Glutamatergic neuron (in vitro differentiated cells): ENCODE measurements at regions not wholly inside any gene's neighbourhood (a gene's known extent, or its start where the extent isn't known, plus 50 kb on each side); places are given as distances from the start of the nearest gene placed in this dataset.

Source experiments
- DNase-seq: peaks from one replicate; pipeline ENCODE4 v3.0.0; 2022
- H3K27ac Mint-ChIP-seq: one replicate; pipeline ENCODE4 v1.8.0; 2020; ENCODE audit warnings: mild to moderate bottlenecking, mixed read lengths, inconsistent platforms; ENCODE audit not compliant: unreplicated experiment
- H3K27me3 Mint-ChIP-seq: one replicate; pipeline ENCODE4 v1.8.0; 2020; ENCODE audit warnings: mild to moderate bottlenecking, moderate library complexity, mixed read lengths, inconsistent platforms; ENCODE audit not compliant: unreplicated experiment
- H3K36me3 Mint-ChIP-seq: one replicate; pipeline ENCODE4 v1.8.0; 2020; ENCODE audit warnings: mild to moderate bottlenecking, mixed read lengths, inconsistent platforms; ENCODE audit not compliant: unreplicated experiment
- H3K4me1 Mint-ChIP-seq: one replicate; pipeline ENCODE4 v1.8.0; 2020; ENCODE audit warnings: mild to moderate bottlenecking, low read depth, mixed read lengths, inconsistent platforms; ENCODE audit not compliant: unreplicated experiment
- H3K4me3 Mint-ChIP-seq: one replicate; pipeline ENCODE4 v1.8.0; 2020; ENCODE audit warnings: mild to moderate bottlenecking, mixed read lengths, inconsistent platforms; ENCODE audit not compliant: unreplicated experiment
- H3K9me3 Mint-ChIP-seq: one replicate; pipeline ENCODE4 v1.8.0; 2020; ENCODE audit warnings: mild to moderate bottlenecking, moderate library complexity, mixed read lengths, inconsistent platforms; ENCODE audit not compliant: unreplicated experiment
- CTCF ChIP-seq: fragments of 200-600 bp; sonication (generic); IDR thresholded peaks from one replicate; pipeline ENCODE4 v1.5.0; 2021; ENCODE audit not compliant: partially characterized antibody, unreplicated experiment

GRCh38 chr3:155029941-155030340 is 50.2 kb upstream of the MME start:
- H3K9me3 Mint-ChIP-seq: peaks cover 3% of the 10 kb centered on the region
- no peaks in the 10 kb centered on the region for H3K36me3 Mint-ChIP-seq
- no peak for DNase-seq
- TF ChIP-seq CTCF: no peak
- H3K27ac Mint-ChIP-seq: no peak overlapping the region
- peaks cover 7% of the 10 kb centered on the region for H3K4me1 Mint-ChIP-seq
- H3K27me3 Mint-ChIP-seq: peaks cover 2% of the 10 kb centered on the region
- no peak overlapping the region for H3K4me3 Mint-ChIP-seq

- Mint-ChIP-seq H3K4me1 (peaks cover 7% of the 10 kb centered on the region), H3K27ac (peak overlapping the region; percentile 4), H3K9me3 (peaks cover 3% of the 10 kb centered on the region), H3K36me3 (no peaks in the 10 kb centered on the region), H3K27me3 (peaks cover 2% of the 10 kb centered on the region), H3K4me3 (no peak overlapping the region)
- TF ChIP-seq CTCF: no peak
- no peak for DNase-seq
These were observed 53.0 kb upstream of the MME start for GRCh38 chr3:155026999-155027591.

- H3K4me3 Mint-ChIP-seq: no peak overlapping the region
- no peaks in the 10 kb centered on the region for H3K9me3 Mint-ChIP-seq
- DNase-seq: no peak
- TF ChIP-seq CTCF: no peak
- no peak overlapping the region for H3K27ac Mint-ChIP-seq
- H3K27me3 Mint-ChIP-seq: no peaks in the 10 kb centered on the region
- no peaks in the 10 kb centered on the region for H3K36me3 Mint-ChIP-seq
- peaks cover 2% of the 10 kb centered on the region for H3K4me1 Mint-ChIP-seq
These were observed 56.0 kb upstream of the MME start for GRCh38 chr3:155024006-155024638.

GRCh38 chr3:155022896-155023295 is 57.2 kb upstream of the MME start:
- peaks cover 2% of the 10 kb centered on the region for H3K4me1 Mint-ChIP-seq
- no peaks in the 10 kb centered on the region for H3K36me3 Mint-ChIP-seq
- no peak for DNase-seq
- no peaks in the 10 kb centered on the region for H3K27me3 Mint-ChIP-seq
- H3K27ac Mint-ChIP-seq: no peak overlapping the region
- TF ChIP-seq CTCF: no peak
- no peak overlapping the region for H3K4me3 Mint-ChIP-seq
- H3K9me3 Mint-ChIP-seq: no peaks in the 10 kb centered on the region

- Mint-ChIP-seq H3K4me1 (no peaks in the 10 kb centered on the region), H3K36me3 (no peaks in the 10 kb centered on the region), H3K9me3 (no peaks in the 10 kb centered on the region), H3K27ac (no peak overlapping the region), H3K27me3 (no peaks in the 10 kb centered on the region), H3K4me3 (no peak overlapping the region)
- no peak for TF ChIP-seq CTCF
- no peak for DNase-seq
These were observed 60.5 kb upstream of the MME start for GRCh38 chr3:155019575-155019974.
